ENCODE measurements at regions not wholly inside any gene's neighbourhood (a gene's known extent, or its start where the extent isn't known, plus 50 kb on each side); places are given as distances from the start of the nearest gene placed in this dataset.

DNA sequence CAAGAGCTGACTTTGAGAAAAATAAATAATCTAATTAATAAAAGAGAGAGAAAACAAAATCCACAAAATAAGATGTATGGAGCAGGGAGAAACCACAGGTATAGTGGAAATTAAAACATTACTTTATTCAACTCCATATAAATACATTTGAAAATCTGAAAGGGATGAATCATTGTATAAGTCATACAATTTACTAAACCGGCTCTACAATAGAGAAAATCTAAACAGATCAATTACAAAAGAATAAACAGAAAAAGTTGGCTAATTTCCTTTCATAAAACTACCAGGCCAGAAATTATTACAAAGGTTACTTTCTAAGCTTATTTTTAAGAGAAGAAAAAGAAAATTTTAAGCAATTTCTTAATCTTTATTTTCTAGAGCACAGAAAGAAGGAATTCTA lies 51.3 kb upstream of the DRD2 start:
- FAIRE-seq (no peak), ATAC-seq (no peak), DNase-seq (ENCODE audit: low spot score) (no peak)
- Histone ChIP-seq H3K9ac (ENCODE audit: insufficient read depth, low read depth, low read length) (no peak overlapping the region), H3K4me1 (ENCODE audit: insufficient read depth, low read length) (peaks cover 6% of the 10 kb centered on the region), H3K27ac (ENCODE audit: extremely low read length, insufficient read depth, low read length) (no peak overlapping the region), H3K79me2 (ENCODE audit: insufficient read depth, low read length) (no peaks in the 10 kb centered on the region), H4K20me1 (ENCODE audit: insufficient read depth, low read length) (no peaks in the 10 kb centered on the region), H3K4me3 (replicated peaks in 1 of 3; ENCODE audit: insufficient read depth in 1 of 3, low read depth in 2 of 3, low read length in 3 of 3) (no peak overlapping the region), H2AFZ (ENCODE audit: low read length) (no peak overlapping the region), H3K4me2 (ENCODE audit: low read depth, low read length) (no peak overlapping the region), H3K36me3 (replicated peaks in 1 of 2; ENCODE audit: control insufficient read depth in 1 of 2, insufficient read depth in 2 of 2, low read length in 2 of 2) (no peaks in the 10 kb centered on the region), H3K9me3 (ENCODE audit: low read length) (no peaks in the 10 kb centered on the region), H3K27me3 (ENCODE audit: control insufficient read depth in 1 of 2, insufficient read depth in 2 of 2, low read length in 2 of 2) (peaks cover 0 to 9% of the 10 kb centered on the region in 2 experiments; a peak in 2 of 5 replicates)
- intact Hi-C loops (cut with micrococcal nuclease; ENCODE audit: unreplicated experiment), result no loop called here
- 26% methylated on average over 1 of the region's 1 CpG for WGBS (ENCODE audit: low lambda C conversion rate)
- POLR2A ChIA-PET, result no interaction called here
- in situ Hi-C loops (cut with HindIII; ENCODE audit: extremely low pct_ligation_motif_present, low pct_unique_long_range_greater_than_20kb), result loop anchor here (25.0 kb wide), 1 partner anchor 211 kb away; no protein-coding TSS in a partner anchor
- no peak for TF ChIP-seq ZNF577 (CRISPR knock-in tag; IDR thresholded peaks at IDR 0.05; ENCODE audit: borderline replicate concordance, low read depth)
- TF ChIP-seq, protein P1, sequence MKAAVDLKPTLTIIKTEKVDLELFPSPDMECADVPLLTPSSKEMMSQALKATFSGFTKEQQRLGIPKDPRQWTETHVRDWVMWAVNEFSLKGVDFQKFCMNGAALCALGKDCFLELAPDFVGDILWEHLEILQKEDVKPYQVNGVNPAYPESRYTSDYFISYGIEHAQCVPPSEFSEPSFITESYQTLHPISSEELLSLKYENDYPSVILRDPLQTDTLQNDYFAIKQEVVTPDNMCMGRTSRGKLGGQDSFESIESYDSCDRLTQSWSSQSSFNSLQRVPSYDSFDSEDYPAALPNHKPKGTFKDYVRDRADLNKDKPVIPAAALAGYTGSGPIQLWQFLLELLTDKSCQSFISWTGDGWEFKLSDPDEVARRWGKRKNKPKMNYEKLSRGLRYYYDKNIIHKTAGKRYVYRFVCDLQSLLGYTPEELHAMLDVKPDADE (CRISPR knock-in tag; IDR thresholded peaks at IDR 0.05), result no peak
- BruUV-seq (replicated peaks), result no TSS peak
- CTCF ChIA-PET (ENCODE audit: low intra/inter-chr PET ratio, low total read pairs), result no interaction called here

Measured in HepG2 (cell line).